OCI-LY1 (cell line): ENCODE measurements at regions not wholly inside any gene's neighbourhood (a gene's known extent, or its start where the extent isn't known, plus 50 kb on each side); places are given as distances from the start of the nearest gene placed in this dataset.

Experiments used
- H2AFZ ChIP-seq: fragments of 200-600 bp; sonication (generic), shearing (Covaris generic); 2 replicates; pipeline ENCODE4 v1.6.0; 2014; ENCODE audit warnings: antibody characterized with exemption, mild to moderate bottlenecking, low read length
- H3F3A ChIP-seq: fragments of 200-600 bp; sonication (generic), shearing (Covaris generic); 2 replicates; pipeline ENCODE4 v1.6.0; 2014; ENCODE audit warnings: mild to moderate bottlenecking, antibody characterized with exemption, low read length, moderate library complexity; ENCODE audit not compliant: insufficient read depth
- H3K27ac ChIP-seq: fragments of 200-600 bp; sonication (generic); 2 replicates; pipeline ENCODE4 v1.5.1; 2014; ENCODE audit warnings: low read length, mixed run types, mild to moderate bottlenecking, low read depth; ENCODE audit not compliant: poor library complexity, severe bottlenecking
- H3K27me3 ChIP-seq: fragments of 200-600 bp; sonication (generic); 2 replicates; pipeline ENCODE4 v1.6.0; 2014; ENCODE audit warnings: antibody characterized with exemption, mild to moderate bottlenecking, low read length, moderate library complexity; ENCODE audit not compliant: insufficient read depth
- H3K36me3 ChIP-seq: fragments of 200-600 bp; sonication (generic); 2 replicates; pipeline ENCODE4 v1.6.1; 2014; ENCODE audit warnings: mild to moderate bottlenecking, antibody characterized with exemption, low read length, moderate library complexity, mixed read lengths; ENCODE audit not compliant: insufficient read depth
- H3K4me1 ChIP-seq: fragments of 200-600 bp; sonication (generic); 2 replicates; pipeline ENCODE4 v1.5.1; 2014; ENCODE audit warnings: mild to moderate bottlenecking, low read length, moderate library complexity; ENCODE audit not compliant: insufficient read depth, severe bottlenecking
- H3K4me2 ChIP-seq: fragments of 200-600 bp; sonication (generic), shearing (Covaris generic); 2 replicates; pipeline ENCODE4 v1.6.1; 2014; ENCODE audit warnings: low read length
- H3K4me3 ChIP-seq: fragments of 200-600 bp; sonication (generic); 2 replicates; pipeline ENCODE4 v1.5.1; 2014; ENCODE audit warnings: low read length, low read depth, mild to moderate bottlenecking, mixed read lengths; ENCODE audit not compliant: poor library complexity, severe bottlenecking
- H3K79me2 ChIP-seq: fragments of 200-600 bp; shearing (Covaris generic); 2 replicates; pipeline ENCODE4 v1.6.1; 2016; ENCODE audit warnings: mixed run types, low read length, mixed read lengths; ENCODE audit not compliant: insufficient read depth
- H3K9ac ChIP-seq: fragments of 200-600 bp; sonication (generic), shearing (Covaris generic); 2 replicates; pipeline ENCODE4 v1.6.1; 2014; ENCODE audit warnings: mild to moderate bottlenecking, low read length, mixed read lengths
- H3K9me2 ChIP-seq: fragments of 200-600 bp; sonication (generic), shearing (Covaris generic); 2 replicates; pipeline ENCODE4 v1.6.1; 2014; ENCODE audit warnings: low read depth, mild to moderate bottlenecking, low read length, mixed read lengths
- H3K9me3 ChIP-seq: fragments of 200-600 bp; shearing (Covaris generic); 2 replicates; pipeline ENCODE4 v1.6.1; 2014; ENCODE audit warnings: low read length, mixed read lengths
- H4K20me1 ChIP-seq: fragments of 200-600 bp; sonication (generic), shearing (Covaris generic); 2 replicates; pipeline ENCODE4 v1.6.0; 2016; ENCODE audit warnings: mild to moderate bottlenecking, low read length; ENCODE audit not compliant: insufficient read depth
- EZH2 ChIP-seq: fragments of 200-600 bp; sonication (generic), shearing (Covaris generic); IDR thresholded peaks from 2 replicates; pipeline ENCODE4 v1.8.0; 2017; ENCODE audit warnings: borderline replicate concordance, mixed run types, mild to moderate bottlenecking, antibody characterized with exemption, low read length, moderate library complexity, mixed read lengths
- TF ChIP-seq, protein P1 (sequence below): fragments of 200-600 bp; sonication (generic), shearing (Covaris generic); IDR thresholded peaks from 2 replicates; pipeline ENCODE4 v1.5.1; 2017; ENCODE audit warnings: mild to moderate bottlenecking, antibody characterized with exemption, low read length, moderate library complexity, mixed read lengths

DNA sequence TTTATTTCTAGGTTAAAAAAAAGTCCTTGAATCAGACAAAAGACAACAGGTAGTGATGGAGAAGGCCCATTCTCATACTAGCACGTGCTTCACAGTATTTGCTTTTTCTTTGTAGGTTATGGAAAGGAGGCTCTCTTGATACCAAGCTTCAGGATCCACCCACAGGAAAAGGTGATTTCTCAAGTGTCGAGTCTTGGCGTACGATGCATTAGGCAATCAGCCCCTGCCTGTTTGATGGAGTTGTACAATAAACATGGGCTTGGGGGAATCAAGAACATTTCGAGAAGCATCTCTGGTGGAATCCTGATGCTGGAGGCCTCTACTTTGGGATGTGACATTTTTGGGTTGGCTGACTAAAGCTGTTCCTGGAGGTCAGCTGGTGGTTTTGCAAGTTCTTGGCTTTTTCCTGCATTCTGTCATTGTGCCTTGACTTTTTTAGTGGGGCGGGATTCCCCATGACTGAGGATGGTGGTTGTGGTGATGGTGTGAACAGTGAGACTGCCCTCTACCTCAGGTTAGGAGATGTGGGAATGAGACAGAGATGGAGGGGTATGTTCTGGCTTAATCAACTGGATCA, 231.5 kb upstream of the SPRED2 start:
- Histone ChIP-seq H3K4me3 (no peak overlapping the region), H3K36me3 (no peaks in the 10 kb centered on the region), H3K9me3 (0 out of 2 replicates have a peak, but pooled peaks cover 3% of the 10 kb centered on the region), H3F3A (no peaks in the 10 kb centered on the region), H3K4me2 (no peak overlapping the region), H3K9me2 (no peaks in the 10 kb centered on the region), H3K4me1 (no peaks in the 10 kb centered on the region), H4K20me1 (no peaks in the 10 kb centered on the region), H2AFZ (no peak overlapping the region), H3K9ac (no peak overlapping the region), H3K27ac (no peak overlapping the region), H3K27me3 (no peaks in the 10 kb centered on the region), H3K79me2 (no peaks in the 10 kb centered on the region)
- TF ChIP-seq, protein P1, sequence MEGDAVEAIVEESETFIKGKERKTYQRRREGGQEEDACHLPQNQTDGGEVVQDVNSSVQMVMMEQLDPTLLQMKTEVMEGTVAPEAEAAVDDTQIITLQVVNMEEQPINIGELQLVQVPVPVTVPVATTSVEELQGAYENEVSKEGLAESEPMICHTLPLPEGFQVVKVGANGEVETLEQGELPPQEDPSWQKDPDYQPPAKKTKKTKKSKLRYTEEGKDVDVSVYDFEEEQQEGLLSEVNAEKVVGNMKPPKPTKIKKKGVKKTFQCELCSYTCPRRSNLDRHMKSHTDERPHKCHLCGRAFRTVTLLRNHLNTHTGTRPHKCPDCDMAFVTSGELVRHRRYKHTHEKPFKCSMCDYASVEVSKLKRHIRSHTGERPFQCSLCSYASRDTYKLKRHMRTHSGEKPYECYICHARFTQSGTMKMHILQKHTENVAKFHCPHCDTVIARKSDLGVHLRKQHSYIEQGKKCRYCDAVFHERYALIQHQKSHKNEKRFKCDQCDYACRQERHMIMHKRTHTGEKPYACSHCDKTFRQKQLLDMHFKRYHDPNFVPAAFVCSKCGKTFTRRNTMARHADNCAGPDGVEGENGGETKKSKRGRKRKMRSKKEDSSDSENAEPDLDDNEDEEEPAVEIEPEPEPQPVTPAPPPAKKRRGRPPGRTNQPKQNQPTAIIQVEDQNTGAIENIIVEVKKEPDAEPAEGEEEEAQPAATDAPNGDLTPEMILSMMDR, result no peak
- TF ChIP-seq EZH2, result no peak

DNA sequence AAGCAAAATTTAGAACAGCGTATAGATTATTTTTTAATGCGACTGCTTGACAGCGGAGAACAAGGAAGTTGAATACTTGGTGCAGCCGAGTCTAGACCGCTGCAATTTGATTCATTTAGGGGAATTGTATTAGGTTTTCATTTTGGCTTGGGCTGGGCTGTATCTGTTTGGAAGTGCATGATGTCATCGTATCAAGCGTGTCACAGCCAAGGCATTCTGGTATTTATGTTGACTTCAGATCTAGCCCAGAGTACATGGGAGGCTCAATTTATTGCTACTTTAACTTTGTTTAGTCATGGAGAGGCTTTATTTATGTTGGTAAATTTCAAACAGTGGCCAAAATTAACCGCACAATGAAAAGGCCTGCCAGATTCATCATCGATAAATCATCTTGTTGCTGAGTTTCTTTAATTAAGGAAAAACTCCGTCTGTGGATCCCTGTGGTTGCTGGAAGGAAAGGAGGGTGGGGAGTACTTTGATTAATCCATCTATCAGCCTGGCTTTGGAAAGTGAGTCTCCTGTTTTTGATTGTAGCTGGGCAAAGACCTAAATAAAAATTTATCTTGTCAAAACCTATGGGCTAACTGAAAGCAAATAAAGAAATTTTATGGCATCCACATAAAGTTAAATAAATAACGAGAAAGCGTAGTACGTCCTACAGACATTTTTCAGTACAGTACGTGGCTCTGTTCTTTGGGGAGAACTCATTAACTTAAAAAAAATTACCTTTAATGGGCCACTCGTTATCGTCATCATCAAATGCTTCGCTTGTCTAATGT, 230.4 kb upstream of the SPRED2 start:
- no peaks in the 10 kb centered on the region for H3K36me3 ChIP-seq

DNA sequence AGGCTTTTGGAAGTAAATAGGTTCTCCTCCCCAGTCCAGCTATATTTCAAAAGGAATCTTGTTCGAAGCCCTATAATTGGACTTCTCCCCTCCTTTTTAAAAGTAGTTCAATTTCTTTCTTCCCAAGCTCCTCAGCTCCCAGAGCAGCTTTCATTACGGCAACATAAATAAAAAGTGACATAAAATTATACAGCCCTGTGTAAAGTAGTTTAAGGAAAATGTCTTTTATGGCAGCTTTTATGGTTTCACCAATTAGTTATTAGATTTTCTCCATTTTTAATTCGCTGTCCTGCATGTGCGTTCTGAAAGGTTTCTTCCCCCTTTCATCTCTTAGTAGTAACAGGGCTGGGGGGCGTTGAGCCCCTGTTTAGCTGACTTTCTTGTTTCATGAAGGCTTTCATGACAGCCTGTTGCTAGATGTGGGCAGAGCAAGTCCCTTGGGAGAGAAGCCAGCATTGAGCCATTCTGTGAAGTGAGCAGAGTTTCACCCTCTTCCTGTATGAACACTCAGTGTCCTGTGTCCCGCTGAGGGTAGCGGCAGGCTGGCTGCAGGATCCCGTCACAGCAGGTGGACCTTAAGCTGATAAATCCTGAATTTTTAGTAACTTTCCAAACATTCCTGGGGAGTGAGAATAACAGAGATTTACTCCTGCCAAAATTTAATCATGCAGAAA, 229.7 kb upstream of the SPRED2 start:
- Histone ChIP-seq H4K20me1 (no peaks in the 10 kb centered on the region), H2AFZ (no peak overlapping the region), H3K9me2 (no peaks in the 10 kb centered on the region), H3K79me2 (no peaks in the 10 kb centered on the region), H3K9ac (no peak overlapping the region), H3F3A (no peaks in the 10 kb centered on the region), H3K4me2 (no peak overlapping the region), H3K27me3 (0 out of 2 replicates have a peak, but pooled peaks cover 3% of the 10 kb centered on the region), H3K4me3 (no peak overlapping the region), H3K36me3 (no peaks in the 10 kb centered on the region), H3K9me3 (no peaks in the 10 kb centered on the region), H3K27ac (no peak overlapping the region), H3K4me1 (no peaks in the 10 kb centered on the region)
- TF ChIP-seq EZH2, result no peak
- TF ChIP-seq, protein P1, result no peak

More for the DNA sequence above, 230.4 kb upstream of the SPRED2 start:
- Histone ChIP-seq H2AFZ (no peak overlapping the region), H3K27me3 (0 out of 2 replicates have a peak, but pooled peaks cover 3% of the 10 kb centered on the region), H3K4me1 (no peaks in the 10 kb centered on the region), H3K9me2 (no peaks in the 10 kb centered on the region), H3K9ac (no peak overlapping the region), H3K9me3 (no peaks in the 10 kb centered on the region), H3K79me2 (no peaks in the 10 kb centered on the region), H4K20me1 (no peaks in the 10 kb centered on the region), H3F3A (no peaks in the 10 kb centered on the region), H3K4me3 (no peak overlapping the region), H3K27ac (no peak overlapping the region), H3K4me2 (no peak overlapping the region)
- TF ChIP-seq, protein P1, result no peak
- no peak for TF ChIP-seq EZH2
